T-helper 22 cell (primary cell): ENCODE measurements at regions not wholly inside any gene's neighbourhood (a gene's known extent, or its start where the extent isn't known, plus 50 kb on each side); places are given as distances from the start of the nearest gene placed in this dataset.
A peak's percentile ranks its signal among the peaks of the same experiment; 100 is the strongest.

ENCODE experiments used
- DNase-seq: peaks from one replicate; pipeline ENCODE4 v3.0.0-alpha.2; 2020; ENCODE audit warnings: low read depth

DNA sequence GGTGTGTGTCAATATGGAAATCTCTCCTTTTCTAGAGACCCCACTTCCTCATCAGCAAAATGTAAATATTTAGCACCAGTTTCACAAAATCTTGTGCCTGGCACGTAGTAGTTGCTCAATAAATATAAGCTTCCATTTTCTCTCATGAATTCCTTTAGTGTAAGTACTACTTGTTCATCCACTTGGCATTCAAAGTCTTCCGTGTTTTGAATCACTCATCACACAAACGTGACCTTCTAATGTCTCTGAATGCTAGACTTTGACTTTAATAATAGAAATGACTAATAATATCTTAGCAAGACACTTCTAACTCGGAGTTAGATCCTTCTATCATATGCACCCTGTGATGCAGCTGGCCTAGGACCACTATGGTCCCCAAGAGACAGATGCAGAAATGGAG lies 168.7 kb upstream of the ZNF32 start:
- DNase-seq: no peak

DNA sequence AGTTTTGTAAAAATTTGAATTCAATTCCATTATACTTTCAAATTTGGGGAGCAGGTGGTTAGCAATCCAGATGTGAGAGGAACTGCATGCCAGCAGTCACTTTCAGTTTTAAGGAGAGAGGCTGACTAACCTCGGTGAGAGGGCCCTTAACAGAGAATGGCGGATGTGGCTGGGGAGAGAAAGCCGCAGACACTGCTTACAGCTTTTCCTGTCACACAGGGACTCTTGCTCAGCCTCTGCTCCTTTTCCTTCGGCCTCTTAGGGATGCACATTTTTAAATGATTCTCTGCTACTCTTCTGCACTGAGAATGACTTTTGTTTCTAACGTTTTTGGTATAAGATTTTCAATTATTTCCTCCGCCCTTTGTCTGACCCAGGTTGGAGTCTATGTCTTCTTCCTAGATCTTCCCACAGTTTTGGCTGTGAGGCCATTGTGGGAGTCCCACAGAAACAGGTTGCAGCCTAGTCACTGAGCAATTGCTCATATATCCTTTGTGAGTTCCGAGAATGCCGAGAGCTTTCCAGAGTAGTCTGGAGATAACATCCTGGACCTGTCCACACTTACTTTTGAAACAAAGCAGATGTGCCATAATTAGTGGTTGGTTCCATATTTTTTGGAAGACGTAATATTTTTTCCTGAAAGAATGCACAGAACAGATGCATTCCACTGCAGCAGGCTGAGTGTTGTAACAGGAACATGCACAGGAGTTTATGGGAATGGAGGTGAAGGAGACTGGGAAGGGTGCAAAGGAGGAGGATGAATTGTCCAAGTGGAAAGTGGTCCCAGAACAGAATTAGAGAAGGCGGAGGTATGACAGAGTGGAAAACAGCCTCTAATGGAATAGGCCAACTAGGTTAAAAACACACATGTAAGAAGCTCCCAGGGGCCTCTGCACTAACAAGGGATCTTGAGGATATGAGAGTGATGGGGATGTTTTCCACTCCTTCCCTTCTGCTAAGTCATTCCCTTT lies 168.0 kb upstream of the ZNF32 start:
- peak; percentile 51 for DNase-seq

DNA sequence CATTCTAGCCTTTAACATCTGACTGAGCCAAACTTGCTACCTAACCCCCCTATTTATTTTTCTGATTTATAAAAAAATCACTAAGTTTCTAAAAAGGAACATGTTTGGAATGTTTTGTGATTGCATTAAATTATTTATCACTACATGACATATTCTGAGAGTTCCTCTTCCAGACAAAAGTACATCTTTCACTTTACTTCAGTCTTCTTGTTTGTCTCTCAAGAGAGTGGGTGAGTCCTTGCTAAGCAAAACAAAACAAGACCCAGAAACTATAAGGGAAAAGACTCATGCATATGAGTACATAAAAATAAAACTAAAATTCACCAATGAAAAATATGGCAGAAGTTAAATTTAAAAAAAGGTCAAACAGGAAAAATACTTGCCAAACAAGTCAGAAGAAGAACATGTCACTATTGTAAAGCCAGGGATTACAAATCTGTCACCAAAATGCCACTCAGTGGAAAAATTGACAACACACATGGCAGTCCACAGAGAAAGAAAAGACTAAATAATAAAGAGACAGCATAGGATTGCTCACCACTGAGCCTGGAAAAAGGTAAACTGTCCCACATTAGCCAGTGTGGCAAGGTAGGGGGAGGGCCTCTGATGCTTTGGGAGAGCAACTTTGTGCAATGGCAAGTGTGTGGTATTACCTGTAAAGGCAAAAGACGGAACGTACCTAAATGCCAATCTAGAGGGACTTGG lies 166.7 kb upstream of the ZNF32 start:
- DNase-seq: no peak

DNA sequence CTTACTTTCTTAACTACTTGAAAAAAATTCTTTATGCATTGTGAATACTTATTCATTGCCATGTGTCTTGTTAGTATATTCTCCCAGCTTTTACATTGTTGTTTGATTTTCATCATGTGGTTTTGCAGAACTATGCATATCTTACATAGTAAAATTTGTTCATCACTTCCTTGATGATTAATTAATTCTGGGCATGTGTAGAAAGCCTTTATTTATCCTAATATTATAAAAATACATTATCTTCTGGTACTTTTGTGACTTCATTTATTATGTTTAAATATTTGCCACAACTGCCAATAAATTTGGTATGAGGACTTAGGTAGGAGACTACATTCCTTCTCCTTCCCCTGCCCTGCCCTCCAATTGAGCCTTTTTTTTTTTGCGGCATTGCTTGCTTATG lies 166.0 kb upstream of the ZNF32 start:
- DNase-seq: no peak

DNA sequence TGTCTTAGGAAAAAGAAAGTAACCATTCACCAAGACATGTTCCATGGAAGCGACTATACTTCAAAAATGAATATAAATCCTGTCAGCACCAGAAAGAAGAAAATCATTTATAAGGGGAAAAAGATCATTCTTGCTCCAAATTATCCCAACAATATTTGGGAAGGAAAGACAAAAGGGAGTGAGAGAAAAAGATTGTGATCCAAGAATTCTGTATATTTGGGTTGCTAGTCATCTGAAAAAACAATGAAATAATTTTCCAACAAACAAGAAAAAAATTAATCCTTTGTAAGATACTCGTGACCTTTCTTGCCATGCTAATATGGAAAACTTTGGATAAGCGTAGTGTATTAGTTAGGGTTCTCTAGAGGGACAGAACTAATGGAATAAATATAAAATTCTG lies 163.2 kb upstream of the ZNF32 start:
- DNase-seq: no peak

DNA sequence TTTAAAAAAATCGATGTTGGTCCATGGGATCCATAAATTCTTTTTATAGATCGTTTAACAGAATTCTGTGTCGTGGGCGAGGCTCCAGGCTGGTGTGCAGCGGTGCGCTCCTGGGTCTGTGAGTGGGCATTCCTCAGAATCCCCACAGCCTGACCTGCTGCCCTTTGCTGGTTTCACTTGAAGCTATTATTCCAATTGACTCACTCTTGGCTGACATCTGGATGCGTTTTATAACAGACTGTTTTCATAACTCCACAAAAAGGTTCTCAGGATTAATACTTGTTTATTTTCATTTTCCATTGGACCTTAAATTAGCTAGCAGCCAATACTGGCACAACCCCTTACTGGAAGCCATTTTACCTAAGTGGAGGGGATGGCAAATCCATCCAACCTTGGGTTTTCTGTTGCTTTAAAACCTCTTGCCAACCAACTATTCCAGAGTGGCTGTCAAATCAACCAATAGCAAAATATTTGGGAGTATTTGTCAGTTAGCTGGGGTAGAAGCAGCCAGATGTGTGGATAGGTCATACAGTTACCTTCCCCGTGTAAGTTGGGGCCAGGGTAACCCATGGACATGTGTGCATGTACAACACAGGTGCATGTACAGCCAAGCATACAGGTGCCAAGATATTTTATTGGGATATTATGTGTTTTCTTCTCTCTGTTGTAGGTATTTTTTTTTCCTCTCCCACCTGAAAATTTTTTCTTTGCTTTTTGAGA lies 160.7 kb upstream of the ZNF32 start:
- no peak for DNase-seq

DNA sequence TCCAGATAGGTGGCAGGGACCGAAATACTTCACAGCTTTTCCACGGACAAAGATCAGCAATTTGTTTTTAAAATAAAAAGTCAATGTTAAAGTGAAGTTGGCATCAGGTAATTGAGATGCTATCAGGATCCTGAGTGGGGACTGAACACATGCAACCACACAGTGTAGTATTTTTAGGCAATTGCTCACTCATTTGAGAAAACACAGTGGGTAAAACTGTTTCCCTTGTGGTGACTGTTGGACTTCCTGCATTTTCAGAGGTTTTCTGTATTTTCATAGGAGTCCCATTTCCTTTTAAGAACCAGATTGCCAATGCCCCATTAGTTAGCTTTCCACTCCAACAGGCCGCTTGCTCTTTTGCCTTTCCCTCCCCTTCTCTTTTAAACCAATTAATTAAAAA lies 159.5 kb upstream of the ZNF32 start:
- DNase-seq: no peak

DNA sequence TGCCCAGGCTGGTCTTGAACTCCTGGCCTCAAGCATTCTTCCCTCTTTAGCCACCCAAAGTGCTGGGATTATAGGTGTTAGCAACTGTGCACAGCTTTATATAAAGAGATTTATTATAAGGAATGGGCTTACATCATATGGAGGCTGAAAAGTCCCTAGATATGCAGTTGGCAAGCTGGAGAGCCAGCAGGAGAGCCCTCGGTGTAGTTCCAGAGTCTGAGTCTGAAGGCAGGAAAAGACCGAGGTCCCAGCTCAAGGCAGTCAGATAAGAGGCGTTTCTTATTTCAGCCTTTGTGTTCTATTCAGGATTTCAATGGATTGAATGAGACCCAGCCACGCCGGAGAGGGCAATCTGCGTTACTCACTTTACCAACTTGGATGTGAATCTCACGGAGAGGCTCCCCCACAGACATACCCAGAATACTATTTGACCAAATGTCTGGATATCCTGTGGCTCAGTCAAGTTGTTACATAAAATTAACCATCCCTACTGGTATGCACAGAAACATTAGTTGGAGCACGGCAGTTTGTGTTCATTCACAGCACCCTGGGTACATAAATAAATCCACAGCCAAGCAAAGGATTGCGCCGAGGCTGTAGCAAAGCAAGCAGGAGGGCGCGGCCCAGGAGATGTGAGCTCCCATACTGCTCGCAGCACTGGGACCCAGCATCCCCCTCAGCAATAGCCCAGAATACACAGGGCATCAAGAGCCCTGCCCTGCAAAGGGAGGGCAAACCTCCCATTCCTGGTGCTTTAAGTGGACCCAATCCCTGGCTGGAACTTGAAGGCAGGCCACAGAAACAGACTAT lies 158.4 kb upstream of the ZNF32 start:
- no peak for DNase-seq

DNA sequence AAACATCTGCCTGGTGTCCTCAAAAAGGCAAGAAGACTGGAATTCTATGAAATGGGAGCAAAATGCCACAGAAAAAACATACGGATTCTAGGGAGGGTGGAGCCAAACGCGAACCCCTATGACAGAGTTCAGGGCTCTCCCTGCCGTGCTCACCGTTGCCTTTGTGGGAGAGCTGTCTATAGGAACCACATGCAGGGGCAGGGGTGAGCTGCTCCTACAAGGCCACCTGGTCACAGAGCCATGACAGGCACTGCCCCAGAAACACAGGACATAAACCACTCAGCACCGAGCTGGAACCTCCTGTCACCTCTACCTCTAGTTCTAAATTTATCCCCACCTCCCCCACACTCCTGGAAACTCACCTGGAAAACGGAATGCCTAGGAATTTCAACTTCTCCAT lies 155.1 kb upstream of the ZNF32 start:
- no peak for DNase-seq

DNA sequence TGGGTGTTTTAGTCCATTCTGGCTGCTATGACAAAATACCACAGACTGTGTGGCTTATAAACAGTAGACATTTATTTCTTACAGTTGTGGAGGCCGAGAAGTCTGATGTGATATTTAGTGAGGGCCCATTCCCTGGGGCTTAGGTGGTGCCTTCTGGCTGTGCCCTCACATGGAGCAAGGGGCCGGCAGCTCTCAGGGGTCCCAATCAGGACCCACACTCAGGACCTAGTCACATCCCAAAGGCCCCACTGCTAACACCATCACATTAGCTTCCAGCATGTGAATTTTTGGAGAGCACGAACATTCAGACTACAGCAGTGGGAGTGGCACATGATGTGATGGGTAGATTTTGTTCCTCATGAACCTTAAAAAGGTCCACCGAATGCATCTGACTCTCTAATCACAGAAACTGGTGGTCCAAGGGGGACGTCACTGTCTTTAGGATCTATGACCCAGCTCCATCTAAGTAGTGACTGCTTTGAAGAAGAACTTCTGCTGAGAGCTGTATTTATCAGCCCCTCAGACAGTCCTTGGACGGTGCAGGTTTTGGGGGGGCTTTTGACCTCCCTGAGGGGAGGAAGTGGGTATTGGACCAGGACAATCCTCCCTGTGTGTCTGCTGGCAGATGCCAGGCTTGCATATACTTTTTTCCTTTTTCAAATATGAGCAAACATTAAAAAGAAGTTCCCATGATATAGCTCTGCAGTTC lies 154.5 kb upstream of the ZNF32 start:
- no peak for DNase-seq

DNA sequence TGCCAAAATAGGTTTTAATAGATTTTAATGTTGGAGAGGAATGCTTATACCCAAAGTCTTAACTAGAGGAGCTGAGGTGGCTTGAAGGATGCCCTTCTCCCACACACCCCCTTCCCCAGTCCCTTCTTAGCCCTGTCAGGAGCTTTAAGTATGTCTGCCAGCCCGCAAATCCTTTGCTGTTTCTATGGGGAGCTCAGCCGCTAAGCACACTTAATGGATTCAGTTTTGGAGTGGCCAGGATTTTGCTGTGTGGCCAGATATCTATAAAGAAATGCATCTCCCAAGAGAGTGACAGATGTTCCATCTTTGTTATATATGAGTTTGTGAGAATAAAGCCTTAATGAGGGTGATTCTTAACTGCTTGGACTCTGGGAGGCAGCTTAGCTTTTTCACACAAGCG lies 152.9 kb upstream of the ZNF32 start:
- DNase-seq: no peak

DNA sequence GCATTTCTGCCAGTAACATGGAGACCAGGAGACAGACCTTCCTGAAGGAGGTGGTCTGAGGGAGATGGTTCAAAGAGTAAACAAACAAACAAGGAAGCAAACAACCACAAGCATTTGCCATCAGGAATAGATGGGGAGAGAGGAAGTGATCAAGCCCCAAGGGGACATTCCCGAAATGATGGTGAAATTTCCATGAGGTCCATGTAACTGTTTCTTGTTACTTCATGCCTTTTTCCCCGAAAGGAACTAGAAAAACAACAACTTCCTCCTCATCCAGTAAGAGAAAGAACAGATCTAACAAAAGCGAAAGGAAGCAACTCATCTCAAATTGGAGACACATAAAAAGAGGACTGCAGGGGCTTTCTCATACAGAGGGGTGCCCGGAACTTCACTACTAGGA lies 152.5 kb upstream of the ZNF32 start:
- no peak for DNase-seq

DNA sequence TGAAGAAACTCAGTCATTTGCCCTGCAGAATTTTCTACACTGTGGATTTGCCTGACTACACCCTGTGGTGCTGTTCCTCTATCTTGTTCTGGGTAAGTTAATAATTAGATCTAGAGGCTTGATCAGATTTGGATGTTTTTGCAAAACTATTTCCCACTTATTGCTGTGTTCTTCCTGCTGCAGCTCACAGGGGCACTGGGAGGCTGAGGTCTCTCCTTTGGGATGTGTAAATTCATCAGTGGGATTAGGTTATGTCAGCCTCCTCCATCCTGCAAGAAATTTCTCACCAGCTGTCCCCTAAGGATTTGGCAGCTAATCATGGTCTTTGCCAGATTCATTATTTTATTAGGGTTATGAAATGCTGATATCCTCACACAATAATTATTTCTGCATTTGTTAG lies 148.1 kb upstream of the ZNF32 start:
- no peak for DNase-seq

DNA sequence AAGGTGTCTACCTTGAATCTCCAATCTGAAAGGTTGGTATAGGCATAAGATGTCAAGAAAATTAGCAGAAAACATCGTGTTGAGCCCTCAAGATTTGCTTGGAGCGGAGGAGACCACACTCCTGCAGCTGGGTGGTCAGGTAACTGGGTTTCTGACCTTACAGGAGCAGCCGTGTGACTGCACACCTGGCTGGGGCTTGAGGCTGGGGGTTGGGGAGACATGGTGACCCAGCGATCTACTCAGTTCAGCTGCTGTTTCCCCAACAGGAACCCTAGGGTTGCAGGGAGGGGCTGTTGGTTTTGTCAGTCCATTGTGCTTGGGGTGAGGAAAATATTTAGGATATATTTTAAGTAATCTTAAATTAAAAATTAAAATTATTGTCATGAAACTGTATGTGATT lies 147.0 kb upstream of the ZNF32 start:
- no peak for DNase-seq

DNA sequence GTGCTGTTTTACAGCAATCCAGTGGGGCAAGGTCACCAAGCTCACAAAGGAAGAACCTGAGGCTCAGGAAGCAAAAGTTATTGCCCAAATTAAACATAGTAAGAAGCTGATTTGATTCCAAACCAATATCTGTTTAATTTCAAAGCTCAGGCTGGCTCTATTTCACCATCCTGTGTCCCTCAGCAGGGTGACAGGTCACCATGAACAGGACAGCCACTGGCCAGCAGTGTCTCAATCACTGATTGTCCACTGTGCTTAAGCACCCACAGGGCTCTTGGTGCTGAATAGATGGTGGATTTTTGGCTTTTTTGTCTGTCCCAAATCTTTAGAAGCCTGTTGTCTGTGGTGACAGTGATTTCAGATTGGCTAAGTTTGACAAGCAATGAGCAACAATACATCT lies 146.4 kb upstream of the ZNF32 start:
- no peak for DNase-seq

DNA sequence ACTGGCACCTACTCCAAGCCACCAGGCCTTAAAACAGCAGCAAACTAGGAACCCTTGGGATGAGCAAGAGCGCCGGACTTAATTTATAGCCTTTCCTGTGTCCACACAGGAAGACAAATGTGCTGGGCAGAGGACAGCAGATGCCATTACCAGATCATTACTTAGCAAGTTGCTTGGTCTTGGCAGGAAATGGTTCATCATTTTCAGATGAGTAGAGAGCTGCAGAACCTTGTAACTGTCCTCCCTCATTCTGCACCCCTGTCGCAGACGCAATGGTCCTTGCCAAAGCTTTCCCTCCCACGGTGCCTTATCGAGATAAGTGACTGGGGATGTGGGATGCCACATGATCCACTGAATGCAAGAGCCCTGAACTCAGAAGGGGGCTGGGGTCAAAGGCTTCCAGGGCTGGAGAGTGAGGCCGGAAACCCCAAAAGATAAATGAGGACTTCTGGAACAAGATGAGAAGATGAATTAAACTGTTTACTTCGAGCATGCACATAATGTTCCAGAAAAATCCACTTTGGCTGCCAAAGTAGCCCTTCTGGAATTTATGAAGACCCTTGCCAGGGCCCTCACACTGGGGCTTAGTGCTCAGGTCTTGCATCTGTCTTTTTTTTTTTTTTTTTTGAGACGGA lies 145.6 kb upstream of the ZNF32 start:
- no peak for DNase-seq

DNA sequence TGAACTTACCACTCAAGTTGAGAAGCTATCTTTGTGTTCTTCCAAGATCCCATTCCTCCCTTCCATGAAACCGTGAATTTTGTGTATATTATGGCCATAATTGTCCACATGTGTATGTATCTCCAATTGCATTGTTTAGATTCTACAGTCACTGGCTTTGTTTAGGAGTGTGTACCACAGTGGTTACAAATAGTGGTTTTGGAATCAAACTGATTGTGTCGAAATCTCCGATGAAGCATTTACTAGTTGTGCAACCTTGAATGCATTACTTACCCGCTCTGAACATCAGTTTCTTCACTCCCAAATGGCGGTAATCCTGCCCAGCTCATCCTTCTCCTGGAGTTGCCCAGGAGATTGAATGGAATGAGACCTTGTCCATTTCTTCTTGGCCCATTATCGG lies 145.0 kb upstream of the ZNF32 start:
- no peak for DNase-seq

DNA sequence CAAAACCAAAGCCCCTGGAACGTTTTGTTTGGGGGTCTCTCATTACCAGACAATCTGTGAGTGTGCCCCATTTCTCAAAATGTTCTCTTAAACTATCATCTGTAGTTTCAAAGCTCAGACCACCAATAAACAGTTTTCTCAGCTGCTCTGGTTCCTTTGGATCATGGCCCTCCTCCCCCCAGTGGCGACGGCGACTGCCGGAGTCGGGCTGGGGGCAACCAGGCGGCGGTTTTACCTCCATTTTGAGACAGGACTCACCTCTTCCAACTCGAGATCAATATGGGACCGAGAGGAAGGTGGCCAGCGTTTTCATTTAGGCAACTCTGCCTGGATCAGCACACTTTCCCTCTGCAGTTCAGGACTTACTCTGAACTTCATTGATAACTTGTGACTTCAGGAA lies 141.5 kb upstream of the ZNF32 start:
- DNase-seq: no peak

DNA sequence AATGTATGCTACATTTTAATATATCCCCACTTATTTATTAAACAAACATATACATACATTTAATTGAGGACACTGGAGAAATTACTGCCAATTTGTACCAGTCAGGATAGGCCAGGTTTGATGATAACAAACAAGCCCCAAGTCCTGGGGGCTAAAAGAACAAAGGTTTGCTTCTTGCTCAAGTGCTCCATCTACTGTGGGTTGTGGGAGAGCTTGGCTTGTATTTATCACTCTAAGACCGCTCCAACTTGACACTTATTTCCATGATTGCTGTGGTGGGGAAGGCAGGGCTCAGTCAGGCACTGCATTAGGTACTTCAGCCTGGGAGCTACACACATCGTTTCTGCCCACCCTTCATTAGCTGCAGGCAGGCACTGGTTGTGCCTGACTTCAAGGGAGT lies 136.6 kb upstream of the ZNF32 start:
- no peak for DNase-seq

DNA sequence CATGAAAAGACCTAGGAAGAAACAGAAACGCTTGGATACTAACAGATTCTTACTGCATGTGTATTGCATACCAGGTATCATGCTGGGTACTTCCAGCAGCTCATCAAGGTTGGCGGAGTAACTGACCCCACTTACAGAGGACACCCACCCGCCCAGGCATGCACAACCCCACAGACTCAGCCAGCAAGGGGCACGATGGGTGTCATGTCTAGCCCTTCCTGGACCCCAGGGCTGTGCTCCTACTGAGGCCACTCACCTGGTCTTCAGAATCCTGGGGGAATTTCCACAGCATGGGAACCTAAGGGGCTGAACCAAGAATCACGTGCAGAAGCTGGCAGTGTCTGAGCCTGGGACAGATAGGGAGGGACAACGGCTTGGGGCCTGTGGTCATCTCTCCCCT lies 134.1 kb upstream of the ZNF32 start:
- no peak for DNase-seq
